LNCAP (cell line): ENCODE measurements at regions not wholly inside any gene's neighbourhood (a gene's known extent, or its start where the extent isn't known, plus 50 kb on each side); places are given as distances from the start of the nearest gene placed in this dataset.

Source experiments
- CTCF ChIP-seq: fragments of 450-650 bp; IDR thresholded peaks from 2 replicates; pipeline ENCODE4 v1.5.1; 2017; ENCODE audit warnings: mild to moderate bottlenecking

GRCh38 chr10:23826421-23826820 lies 382.5 kb upstream of the KIAA1217 start:
- TF ChIP-seq CTCF: no peak

GRCh38 chr10:23829556-23829955 lies 379.4 kb upstream of the KIAA1217 start:
- no peak for TF ChIP-seq CTCF

DNA sequence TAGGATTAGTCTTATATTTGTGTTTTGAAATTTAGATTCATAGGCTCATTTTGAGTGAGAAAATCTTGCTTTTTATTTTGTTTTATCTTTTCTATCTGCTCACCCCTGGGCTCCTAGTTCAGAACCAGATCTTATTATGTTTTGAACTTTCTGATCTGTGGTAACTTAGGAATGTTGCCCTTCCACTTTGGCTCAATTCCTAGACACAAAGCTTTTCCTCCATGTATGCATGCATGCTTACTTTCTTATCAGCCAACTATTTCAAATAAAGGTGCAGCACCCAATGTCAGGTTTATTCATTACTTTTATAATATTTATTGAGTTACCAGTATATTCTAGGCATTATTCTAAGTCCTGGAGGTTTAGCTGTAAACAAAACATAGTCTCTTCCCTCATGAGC lies 374.8 kb upstream of the KIAA1217 start:
- no peak for TF ChIP-seq CTCF

DNA sequence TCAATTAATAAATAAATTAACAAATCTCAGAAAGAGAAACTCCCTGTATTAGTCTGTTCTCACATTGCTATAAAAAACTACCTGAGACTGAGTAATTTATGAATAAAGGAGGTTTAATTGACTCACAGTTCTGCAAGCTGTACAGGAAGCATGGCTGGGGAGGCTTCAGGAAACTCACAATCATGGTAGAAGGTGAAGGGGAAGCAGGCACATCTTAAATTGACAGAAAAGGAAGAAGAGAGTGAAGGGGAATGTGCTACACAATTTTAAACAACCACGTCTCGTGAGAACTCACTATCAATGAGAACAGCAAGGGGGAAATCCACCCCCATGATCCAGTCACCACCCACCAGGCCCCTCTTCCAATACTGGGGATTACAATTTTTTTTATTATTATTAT lies 358.3 kb upstream of the KIAA1217 start:
- TF ChIP-seq CTCF: no peak

DNA sequence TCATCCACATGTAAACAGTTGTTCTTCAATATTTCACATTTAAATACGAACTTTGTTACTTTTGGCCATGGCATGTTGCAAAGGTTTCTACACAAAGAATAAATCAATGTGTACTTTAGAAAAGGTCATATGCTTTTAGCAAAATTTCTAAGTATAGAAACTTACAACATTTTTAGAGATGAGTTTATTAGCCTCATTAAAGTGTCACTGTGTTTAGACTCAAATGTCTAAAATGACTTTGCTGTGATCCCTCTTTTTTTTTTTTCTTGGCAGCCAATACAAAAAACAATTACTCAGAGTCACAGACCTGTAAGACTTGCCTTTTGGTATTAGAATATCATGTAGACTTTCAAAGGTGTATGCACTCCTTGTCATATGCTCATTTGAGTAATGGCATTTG lies 349.3 kb upstream of the KIAA1217 start:
- no peak for TF ChIP-seq CTCF

- TF ChIP-seq CTCF: no peak
Measured at GRCh38 chr10:23864631-23865147, 344.2 kb upstream of the KIAA1217 start.

GRCh38 chr10:23868121-23868520 lies 340.8 kb upstream of the KIAA1217 start:
- no peak for TF ChIP-seq CTCF

DNA sequence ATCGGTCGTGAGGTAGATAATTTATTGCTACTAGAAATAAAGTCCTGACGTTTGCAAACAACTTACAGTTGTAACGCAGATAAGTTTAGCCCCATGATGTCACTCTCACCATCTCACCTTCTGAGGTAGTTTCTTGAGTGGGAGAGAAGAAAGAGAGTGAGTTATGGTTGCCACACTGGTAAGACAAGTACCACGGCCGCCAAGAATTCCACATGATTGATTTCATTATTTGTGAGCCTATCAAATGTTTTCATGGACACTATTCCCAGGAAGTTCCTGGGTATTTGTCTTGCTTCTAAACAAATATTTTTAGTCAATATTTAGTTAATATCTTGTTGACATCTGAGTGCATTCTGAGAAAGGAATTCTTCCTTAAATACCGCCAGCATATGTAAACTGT lies 339.4 kb upstream of the KIAA1217 start:
- no peak for TF ChIP-seq CTCF
